Activated CD4-positive, alpha-beta T cell treated with anti-CD3 and anti-CD28 coated beads, Interleukin-2, amount 50 U/mL, for 4 hours (primary cell): ENCODE measurements at regions not wholly inside any gene's neighbourhood (a gene's known extent, or its start where the extent isn't known, plus 50 kb on each side); places are given as distances from the start of the nearest gene placed in this dataset.

Experiments
- DNase-seq, 2 experiments: peaks; one replicate each; pipeline ENCODE4 v3.0.0-alpha.2; 2020

DNA sequence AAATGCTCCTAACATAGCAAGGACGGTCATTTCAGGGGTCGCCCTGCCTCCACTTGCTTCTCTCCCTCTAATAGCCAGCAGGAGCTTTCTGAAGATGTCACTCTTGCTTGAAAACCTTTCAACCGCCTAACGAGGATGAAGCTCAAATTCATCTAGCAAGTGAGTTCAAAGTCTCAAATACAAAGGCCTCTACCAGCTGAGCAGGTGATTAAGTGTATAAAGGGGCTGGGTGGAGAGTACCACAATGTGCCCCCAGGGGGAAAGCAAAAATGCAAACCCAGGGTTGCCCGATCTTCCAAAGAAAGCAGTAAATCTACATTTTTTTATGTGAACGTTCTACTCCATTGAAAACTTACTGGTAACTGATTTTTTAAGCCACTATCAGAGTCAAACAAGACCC, 50.4 kb upstream of the GRIP2 start:
- DNase-seq, result no peak

DNA sequence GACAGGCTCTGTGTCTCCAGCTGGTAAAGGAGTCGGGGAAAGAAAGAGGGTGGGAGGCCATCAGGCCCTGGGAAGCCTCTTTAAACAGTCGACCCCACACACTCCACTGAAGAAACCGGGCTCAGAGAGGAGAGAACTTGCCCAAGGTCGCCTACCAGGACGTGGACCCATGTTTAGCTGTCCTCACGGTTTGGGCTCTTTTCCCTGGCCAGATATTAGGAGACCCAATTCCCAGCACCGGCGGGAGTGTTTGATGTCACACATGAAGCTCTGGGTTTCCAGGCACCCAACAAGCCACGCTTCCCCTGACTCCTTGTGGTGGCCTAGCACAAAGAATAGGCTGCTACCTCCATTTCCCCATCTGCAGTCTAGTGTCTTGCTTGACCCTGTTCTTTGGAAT, 52.2 kb upstream of the GRIP2 start:
- no peak for DNase-seq

DNA sequence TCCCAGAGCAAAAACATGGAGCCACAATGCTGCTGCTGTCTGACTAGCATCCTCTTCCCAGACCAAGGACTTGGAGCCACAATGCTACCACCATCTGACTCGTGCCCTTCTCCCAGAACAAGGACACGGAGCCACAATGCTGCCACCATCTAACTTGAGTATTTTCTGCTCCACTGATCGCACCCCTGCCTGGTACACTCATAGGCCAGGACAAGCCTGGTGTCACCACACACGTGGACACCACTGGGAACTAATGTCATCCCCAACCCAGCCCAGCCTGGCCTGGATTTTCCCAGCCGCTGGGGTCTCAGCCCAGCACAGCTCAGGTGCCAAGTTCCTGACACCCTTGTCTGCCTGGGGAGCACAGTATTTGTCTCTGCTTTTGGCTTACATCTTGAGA, 52.7 kb upstream of the GRIP2 start:
- DNase-seq, result no peak

DNA sequence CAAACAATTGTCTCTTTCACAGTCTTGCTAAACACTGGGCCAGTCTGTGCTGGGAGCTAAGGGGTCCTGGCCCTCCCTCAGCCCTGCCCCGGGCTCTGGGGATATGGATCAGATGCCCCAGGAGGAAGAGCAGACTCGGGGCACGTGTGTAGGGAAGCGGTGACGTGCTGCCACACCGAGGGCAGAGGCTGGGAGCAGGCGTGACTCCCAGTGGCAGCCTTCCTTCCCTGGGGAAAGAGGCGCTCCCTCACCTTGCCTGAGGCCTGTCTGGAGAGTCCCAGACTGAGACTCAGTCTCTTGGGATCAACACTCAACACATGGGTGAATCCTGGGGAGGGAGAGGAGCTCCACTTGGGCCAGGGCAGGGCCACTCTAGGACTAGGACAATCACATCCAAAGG, 54.1 kb upstream of the GRIP2 start:
- no peak for DNase-seq

DNA sequence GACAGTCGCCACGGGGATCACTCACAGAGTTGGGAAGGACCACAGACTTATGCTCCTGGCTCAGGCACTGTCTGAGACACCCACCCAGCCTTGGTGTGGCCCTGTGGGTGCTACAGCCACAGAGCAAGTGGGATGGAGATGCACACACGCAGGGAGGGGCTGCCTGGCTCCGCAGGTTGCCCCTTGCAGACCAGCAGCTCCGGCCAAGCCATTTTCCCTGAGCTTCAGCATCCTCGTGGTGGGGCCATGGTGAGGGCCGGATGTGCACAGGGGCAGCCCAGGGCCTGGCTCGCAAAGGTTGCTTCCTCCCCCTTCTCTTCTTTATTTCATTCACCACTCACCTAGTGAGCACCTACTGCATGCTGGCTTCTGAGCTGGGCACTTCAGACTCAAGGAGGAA, 55.4 kb upstream of the GRIP2 start:
- no peak for DNase-seq

DNA sequence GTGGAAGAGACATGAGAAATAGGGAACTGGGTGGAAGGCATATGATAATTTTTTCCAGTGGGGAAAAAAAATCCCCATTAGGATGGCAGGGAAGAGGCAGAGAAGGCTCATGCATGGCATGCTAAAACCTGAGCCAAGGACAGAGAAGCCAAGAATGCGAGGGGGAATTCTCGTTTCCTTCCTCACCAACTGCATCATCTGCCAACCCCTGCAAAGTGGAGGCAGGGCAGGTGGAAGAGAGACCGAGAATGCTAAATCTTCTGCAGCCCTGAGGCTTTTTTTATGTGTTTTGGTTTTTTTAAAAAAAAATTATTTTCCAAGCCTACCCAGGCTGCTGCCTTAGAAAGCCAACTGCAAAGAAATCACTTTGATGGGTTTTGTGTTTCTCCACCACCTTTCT, 54.3 kb upstream of the CCDC174 start:
- DNase-seq, result no peak

DNA sequence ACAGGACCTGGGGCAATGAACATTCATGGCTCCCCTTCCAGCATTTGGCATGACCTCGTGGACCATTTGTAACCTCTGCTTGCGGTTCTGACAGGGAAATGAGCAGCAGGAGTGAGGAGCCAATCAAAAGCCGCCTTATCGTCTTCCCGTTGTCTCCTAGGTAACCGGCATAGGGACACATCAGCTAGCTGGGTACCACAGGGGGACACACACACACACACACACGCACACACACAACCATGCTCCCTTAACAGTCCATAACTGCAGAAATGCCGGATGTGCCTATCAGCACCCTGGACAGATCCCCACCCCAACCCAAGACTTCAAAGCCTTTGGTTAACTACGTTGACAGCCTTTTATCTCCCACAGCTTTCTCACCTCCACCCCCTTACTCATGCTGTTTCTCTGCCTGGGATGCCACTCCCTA, 53.4 kb upstream of the CCDC174 start:
- peak; percentile 18 to 40 for DNase-seq

DNA sequence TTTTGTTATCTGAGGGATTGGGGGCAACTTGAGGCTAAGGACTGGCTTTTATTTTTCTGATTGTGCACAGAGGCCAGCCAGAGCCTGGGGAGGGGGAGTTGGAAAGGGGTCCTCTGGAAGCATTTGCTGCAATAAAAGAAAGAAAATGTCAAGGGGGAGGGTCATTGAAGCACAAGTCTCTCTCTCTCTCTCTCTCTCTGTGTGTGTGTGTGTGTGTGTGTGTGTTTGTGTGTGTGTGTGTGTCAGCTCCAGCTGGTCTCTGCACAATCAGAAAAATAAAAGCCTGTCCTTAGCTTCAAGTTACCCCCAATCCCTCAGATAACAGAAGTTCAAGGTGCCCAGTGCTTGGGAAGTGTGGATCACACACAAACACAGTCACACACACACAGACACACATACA, 52.1 kb upstream of the CCDC174 start:
- no peak for DNase-seq

DNA sequence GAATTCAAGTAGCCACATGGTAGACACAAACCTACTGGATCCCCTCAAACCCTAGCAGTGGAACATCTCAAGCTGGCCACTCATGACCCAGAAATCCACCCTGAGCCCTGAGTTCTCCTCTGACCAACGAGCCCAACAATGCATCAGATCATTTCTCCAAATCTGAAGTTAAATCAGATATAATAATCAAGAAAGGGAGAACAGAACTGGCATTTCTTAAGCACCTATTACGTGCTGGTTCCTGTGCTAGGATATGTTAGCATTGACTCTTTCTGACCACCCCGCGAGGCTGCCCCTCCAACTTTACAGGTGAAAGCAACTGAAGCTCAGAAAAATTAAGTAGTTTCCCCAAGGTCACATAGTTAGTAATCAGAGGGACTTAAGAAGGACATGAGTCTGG, 51.5 kb upstream of the CCDC174 start:
- no peak for DNase-seq

DNA sequence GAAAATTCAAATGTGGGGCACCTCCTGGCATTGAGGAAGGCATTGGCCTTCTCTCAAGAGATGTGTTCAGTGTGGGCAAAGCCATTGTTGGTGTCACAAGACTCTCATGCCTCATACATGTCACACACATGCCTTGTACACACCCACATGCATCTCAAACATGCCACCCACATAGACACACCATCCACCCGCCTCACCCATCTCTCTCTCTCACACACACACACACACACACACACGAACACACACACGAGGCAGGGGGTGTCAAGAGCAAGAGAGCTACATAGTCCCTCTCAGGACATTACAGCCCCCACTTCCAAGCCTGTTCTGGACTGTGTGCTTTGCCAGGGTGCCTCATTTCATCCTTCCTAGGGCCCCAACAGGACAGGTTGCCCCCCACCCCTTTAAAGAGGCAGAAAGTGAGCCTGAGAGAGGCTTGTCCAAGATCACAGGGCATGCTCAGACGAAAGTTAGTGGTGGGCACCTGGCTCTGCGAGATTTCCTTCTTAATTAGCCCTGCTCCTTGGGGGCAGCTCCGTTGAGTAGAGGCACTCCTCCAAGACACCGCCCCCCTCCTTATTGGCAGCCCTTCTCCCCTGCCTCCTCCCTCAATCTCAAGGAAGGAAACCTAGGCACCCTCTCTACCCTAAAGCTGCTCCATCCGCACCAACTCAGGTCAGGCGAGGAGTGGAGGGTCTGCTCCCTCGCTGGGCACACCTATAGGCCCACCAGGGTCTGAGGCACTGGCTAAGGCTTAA, 50.5 kb upstream of the CCDC174 start:
- DNase-seq, result no peak

DNA sequence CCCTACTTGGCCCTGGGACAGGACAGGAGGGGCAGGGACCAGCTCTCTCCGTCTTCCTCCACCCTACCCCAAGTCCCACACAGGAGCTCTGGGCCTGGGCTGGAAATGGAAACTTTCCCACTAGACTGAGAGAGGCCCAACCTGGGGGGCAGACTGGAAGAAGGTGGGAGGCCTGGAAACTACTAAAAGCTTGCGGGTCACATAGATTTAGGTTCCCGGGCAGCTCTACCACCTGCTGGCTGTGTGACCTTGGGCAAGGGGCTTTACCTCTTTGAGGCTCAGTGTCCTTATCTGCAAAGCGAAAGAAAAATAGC, 49.9 kb upstream of the CCDC174 start:
- no peak for DNase-seq
